ENCODE measurements at regions not wholly inside any gene's neighbourhood (a gene's known extent, or its start where the extent isn't known, plus 50 kb on each side); places are given as distances from the start of the nearest gene placed in this dataset.

- no peak for TF ChIP-seq CTCF (conservative IDR thresholded peaks at IDR 0.05)
- Mint-ChIP-seq H3K4me1 (ENCODE audit: unreplicated experiment) (no peaks in the 10 kb centered on the region), H3K27me3 (no peaks in the 10 kb centered on the region), H3K9me3 (peaks cover 5% of the 10 kb centered on the region), H3K27ac (no peak overlapping the region), H3K4me3 (no peak overlapping the region), H3K36me3 (peaks cover 7% of the 10 kb centered on the region)
- DNase-seq (ENCODE audit: extremely low spot score, unreplicated experiment) = no peak
Observed at GRCh38 chr14:89524412-89524811, 107.4 kb upstream of the FOXN3 start.

DNA sequence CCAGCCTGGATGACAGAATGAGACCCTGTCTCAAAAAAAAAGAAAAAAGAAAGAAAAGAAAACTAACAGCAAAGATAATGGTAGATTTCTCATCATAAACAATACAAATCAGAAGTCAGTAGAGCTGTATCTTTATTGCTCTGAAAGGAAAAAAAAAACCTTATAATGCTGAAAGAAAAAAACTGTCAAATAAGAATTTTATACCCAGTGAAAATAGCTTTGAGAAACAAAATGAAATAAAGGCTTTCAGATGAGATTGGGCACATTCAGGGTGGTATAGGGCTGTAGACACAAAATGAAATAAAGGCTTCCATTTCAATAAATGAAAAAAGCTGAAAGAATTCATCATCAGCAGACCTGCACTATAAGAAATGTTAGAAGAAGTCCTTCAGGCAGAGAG, 105.0 kb upstream of the FOXN3 start:
- H3K36me3 Mint-ChIP-seq = peaks cover 12% of the 10 kb centered on the region
- H3K4me1 Mint-ChIP-seq (ENCODE audit: unreplicated experiment) = no peaks in the 10 kb centered on the region
- no peaks in the 10 kb centered on the region for H3K27me3 Mint-ChIP-seq
- no peak for TF ChIP-seq CTCF (conservative IDR thresholded peaks at IDR 0.05)
- H3K27ac Mint-ChIP-seq = no peak overlapping the region
- H3K9me3 Mint-ChIP-seq = peaks cover 5% of the 10 kb centered on the region
- DNase-seq (ENCODE audit: extremely low spot score, unreplicated experiment) = no peak
- H3K4me3 Mint-ChIP-seq = no peak overlapping the region

DNA sequence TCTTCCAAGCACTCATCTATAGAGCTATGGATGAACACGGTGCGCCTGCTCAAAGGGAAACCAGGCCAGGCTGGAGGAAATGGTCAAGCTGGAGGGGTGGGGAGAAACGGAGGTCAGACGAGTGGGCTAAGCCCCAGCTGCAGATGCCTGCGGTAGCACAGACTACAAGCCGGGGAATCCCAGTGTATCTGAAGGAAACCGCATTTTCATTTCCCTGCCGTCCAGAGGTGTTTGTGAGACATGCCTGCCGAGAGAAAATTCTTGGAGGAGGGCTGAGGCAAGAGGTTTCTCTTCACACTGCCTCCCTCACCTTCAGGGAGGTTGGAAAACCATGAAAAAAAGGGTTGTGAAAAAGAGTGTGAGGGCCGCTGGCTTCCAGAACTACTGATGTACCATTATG, 102.0 kb upstream of the FOXN3 start:
- DNase-seq (ENCODE audit: extremely low spot score, unreplicated experiment) = no peak
- no peak overlapping the region for H3K4me3 Mint-ChIP-seq
- H3K27me3 Mint-ChIP-seq = no peaks in the 10 kb centered on the region
- H3K27ac Mint-ChIP-seq = no peak overlapping the region
- TF ChIP-seq CTCF (conservative IDR thresholded peaks at IDR 0.05) = no peak
- H3K4me1 Mint-ChIP-seq (ENCODE audit: unreplicated experiment) = peaks cover 3% of the 10 kb centered on the region
- H3K36me3 Mint-ChIP-seq = peaks cover 11% of the 10 kb centered on the region
- peaks cover 5% of the 10 kb centered on the region for H3K9me3 Mint-ChIP-seq

DNA sequence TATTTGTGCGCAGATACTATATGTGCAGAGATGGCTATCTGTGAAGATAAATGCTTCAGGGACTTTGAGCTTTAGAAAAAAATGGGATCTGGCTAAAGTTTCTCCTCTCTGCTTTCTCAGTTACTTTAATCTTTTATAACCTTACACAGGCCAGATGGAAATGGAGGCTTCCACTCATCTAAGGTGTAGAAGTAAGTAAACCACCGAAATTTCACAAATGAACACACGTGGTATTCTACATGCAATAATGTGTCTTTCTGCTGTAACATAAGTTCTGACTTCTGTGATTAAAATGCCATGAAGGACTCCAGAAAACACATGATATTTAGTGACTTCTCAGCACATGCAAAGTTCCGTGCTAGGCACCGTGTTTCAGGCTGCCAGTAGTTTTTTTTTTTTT, 99.1 kb upstream of the FOXN3 start:
- Mint-ChIP-seq H3K36me3 (peaks cover 17% of the 10 kb centered on the region), H3K27ac (no peak overlapping the region), H3K4me3 (no peak overlapping the region), H3K27me3 (no peaks in the 10 kb centered on the region), H3K4me1 (ENCODE audit: unreplicated experiment) (peaks cover 3% of the 10 kb centered on the region), H3K9me3 (no peaks in the 10 kb centered on the region)
- no peak for DNase-seq (ENCODE audit: extremely low spot score, unreplicated experiment)
- no peak for TF ChIP-seq CTCF (conservative IDR thresholded peaks at IDR 0.05)

DNA sequence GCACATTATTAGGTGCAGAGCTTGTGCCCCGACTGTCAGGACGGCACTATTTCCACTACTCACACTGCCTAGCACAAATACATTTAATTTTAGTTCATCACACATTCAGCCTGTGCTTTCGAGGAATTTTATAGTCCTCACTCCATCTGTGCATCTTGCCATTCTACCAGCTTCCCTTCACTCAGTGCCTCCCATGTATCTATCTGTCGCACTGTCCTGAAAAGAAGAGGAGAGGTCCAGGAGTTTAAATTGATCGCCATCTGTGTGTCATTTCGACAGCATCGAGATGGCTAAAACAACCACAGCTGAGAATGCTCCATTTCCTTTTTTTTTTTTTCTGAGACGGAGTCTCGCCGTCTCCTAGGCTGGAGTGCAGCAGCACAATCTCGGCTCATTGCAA, 97.6 kb upstream of the FOXN3 start:
- no peak overlapping the region for H3K27ac Mint-ChIP-seq
- no peak for TF ChIP-seq CTCF (conservative IDR thresholded peaks at IDR 0.05)
- H3K4me1 Mint-ChIP-seq (ENCODE audit: unreplicated experiment) = peaks cover 11% of the 10 kb centered on the region
- no peaks in the 10 kb centered on the region for H3K9me3 Mint-ChIP-seq
- no peaks in the 10 kb centered on the region for H3K27me3 Mint-ChIP-seq
- H3K4me3 Mint-ChIP-seq = no peak overlapping the region
- DNase-seq (ENCODE audit: extremely low spot score, unreplicated experiment) = no peak
- H3K36me3 Mint-ChIP-seq = peaks cover 17% of the 10 kb centered on the region

- no peak for TF ChIP-seq CTCF (conservative IDR thresholded peaks at IDR 0.05)
- Mint-ChIP-seq H3K9me3 (peaks cover under 1% of the 10 kb centered on the region), H3K4me1 (ENCODE audit: unreplicated experiment) (peaks cover 14% of the 10 kb centered on the region), H3K36me3 (peaks cover 9% of the 10 kb centered on the region), H3K27ac (no peak overlapping the region), H3K4me3 (no peak overlapping the region), H3K27me3 (no peaks in the 10 kb centered on the region)
- DNase-seq (ENCODE audit: extremely low spot score, unreplicated experiment) = no peak
Observed at GRCh38 chr14:89509891-89510290, 92.9 kb upstream of the FOXN3 start.
